Activated naive CD4-positive, alpha-beta T cell treated with anti-CD3 and anti-CD28 coated beads for 36 hours (primary cell): ENCODE measurements at regions not wholly inside any gene's neighbourhood (a gene's known extent, or its start where the extent isn't known, plus 50 kb on each side); places are given as distances from the start of the nearest gene placed in this dataset.

Experiments used
- CTCF ChIA-PET: fragments of 350-600 bp; sonication (Branson Sonifier 250); formaldehyde crosslinking; loops from one replicate; lab custom pipeline; 2021; ENCODE audit warnings: antibody characterized with exemption; lab: Charles Lee
- DNase-seq: peaks from one replicate; pipeline ENCODE4 v3.0.0-alpha.2; 2020
- H3K27ac Mint-ChIP-seq: one replicate; pipeline ENCODE4 v1.8.0; 2021; ENCODE audit warnings: mild to moderate bottlenecking, mixed read lengths
- H3K27me3 Mint-ChIP-seq: one replicate; pipeline ENCODE4 v1.8.0; 2021; ENCODE audit warnings: low read depth, mixed read lengths
- H3K36me3 Mint-ChIP-seq: one replicate; pipeline ENCODE4 v1.8.0; 2021; ENCODE audit warnings: low read depth, mixed read lengths
- H3K4me1 Mint-ChIP-seq: one replicate; pipeline ENCODE4 v1.8.0; 2021; ENCODE audit warnings: low read depth, mixed read lengths
- H3K4me3 Mint-ChIP-seq: one replicate; pipeline ENCODE4 v1.8.0; 2021; ENCODE audit warnings: mild to moderate bottlenecking, moderate library complexity, mixed read lengths
- H3K9me3 Mint-ChIP-seq: one replicate; pipeline ENCODE4 v1.8.0; 2021; ENCODE audit warnings: mixed read lengths
- intact Hi-C: fragments of 100-400 bp; cut with micrococcal nuclease; formaldehyde crosslinking; loops from one replicate; pipeline ENCODE4 v1.15.1; 2023

DNA sequence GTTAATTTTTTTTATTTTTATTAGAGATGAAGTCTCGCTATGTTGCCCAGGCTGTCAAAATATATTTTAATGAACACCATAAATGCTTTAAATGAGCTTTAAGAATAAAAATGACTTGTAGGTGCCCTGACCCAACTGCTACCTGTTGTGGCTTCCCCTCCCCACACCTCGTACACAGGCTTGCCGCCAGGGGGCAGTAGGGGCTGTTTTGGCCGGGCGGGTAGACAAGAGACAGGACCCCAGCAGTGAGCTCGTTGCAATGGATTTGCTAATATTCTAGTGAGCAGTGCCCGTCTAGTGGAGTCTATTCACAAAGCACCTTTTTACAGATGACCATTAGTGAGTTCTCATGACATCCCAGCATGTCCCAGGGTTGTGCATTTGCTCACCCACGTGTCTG lies 418.1 kb downstream of the OCA2 start:
- CTCF ChIA-PET = no interaction called here
- intact Hi-C loops = no loop called here
- H3K4me1 Mint-ChIP-seq = no peaks in the 10 kb centered on the region
- H3K9me3 Mint-ChIP-seq = no peaks in the 10 kb centered on the region
- peaks cover 4% of the 10 kb centered on the region for H3K27me3 Mint-ChIP-seq
- no peak for DNase-seq
- H3K4me3 Mint-ChIP-seq = no peak overlapping the region
- H3K27ac Mint-ChIP-seq = no peak overlapping the region
- H3K36me3 Mint-ChIP-seq = no peaks in the 10 kb centered on the region

DNA sequence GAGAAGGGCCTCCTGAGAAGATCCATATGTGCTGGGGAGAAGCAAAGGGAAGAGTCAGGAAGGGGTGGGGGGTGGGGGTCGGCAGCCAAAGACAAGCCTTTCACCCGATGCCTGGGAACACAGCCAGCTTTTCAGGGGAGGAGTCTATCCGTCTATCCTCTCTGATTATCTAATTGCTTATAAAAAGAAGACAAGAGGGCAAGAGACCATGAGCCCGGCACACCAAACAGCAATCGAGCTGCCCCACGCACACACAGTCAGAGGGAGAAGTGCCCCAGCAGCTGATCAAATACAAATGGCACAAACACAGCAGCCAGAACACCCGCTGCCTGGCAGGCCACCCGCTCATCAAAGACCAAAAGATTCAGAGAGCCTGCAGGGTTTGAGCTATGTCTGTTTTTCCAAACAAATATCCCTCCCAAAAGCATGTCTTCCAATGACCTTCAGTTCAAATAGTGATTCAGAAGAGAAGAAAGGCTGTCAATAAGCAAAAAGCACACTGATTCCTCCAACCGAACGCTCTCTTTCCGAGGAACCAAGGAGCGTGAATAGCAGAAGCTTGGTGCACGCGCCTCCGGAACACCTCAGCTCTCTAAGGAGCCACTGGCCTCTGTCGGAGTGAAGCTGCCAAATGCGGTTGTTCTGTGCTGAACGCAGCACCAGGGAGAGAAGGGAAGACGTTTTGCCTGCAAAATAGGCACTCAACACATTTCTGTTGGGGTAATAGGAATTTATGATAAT lies 419.2 kb downstream of the OCA2 start:
- Mint-ChIP-seq H3K27ac (no peak overlapping the region), H3K27me3 (peaks cover 4% of the 10 kb centered on the region), H3K4me3 (no peak overlapping the region), H3K9me3 (no peaks in the 10 kb centered on the region), H3K4me1 (no peaks in the 10 kb centered on the region), H3K36me3 (no peaks in the 10 kb centered on the region)
- CTCF ChIA-PET = no interaction called here
- intact Hi-C loops = no loop called here
- no peak for DNase-seq

DNA sequence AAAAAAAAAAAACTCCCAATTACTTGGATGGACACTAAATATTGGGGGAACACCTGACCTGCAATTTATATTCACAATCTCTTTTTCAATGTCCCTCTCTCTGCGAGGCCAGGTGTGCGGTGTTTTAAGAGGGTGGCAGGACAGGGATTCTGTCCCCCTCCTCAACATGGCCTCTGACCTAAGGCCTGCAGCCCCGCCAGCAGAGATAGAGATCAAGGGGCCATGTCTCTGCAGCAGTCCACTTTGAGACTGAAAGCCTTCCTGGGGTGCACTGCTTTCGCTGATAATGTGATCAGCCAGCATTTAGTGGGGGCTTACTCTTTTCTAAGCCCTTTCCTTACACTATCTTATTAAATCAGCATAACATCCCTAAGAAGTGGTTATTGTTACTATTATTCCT lies 419.9 kb downstream of the OCA2 start:
- CTCF ChIA-PET = no interaction called here
- H3K36me3 Mint-ChIP-seq = no peaks in the 10 kb centered on the region
- no peaks in the 10 kb centered on the region for H3K9me3 Mint-ChIP-seq
- H3K4me1 Mint-ChIP-seq = no peaks in the 10 kb centered on the region
- peaks cover 4% of the 10 kb centered on the region for H3K27me3 Mint-ChIP-seq
- no peak overlapping the region for H3K4me3 Mint-ChIP-seq
- H3K27ac Mint-ChIP-seq = no peak overlapping the region
- intact Hi-C loops = no loop called here
- no peak for DNase-seq

- intact Hi-C loops = no loop called here
- peaks cover 4% of the 10 kb centered on the region for H3K27me3 Mint-ChIP-seq
- CTCF ChIA-PET = no interaction called here
- no peak overlapping the region for H3K4me3 Mint-ChIP-seq
- no peaks in the 10 kb centered on the region for H3K9me3 Mint-ChIP-seq
- no peak overlapping the region for H3K27ac Mint-ChIP-seq
- H3K36me3 Mint-ChIP-seq = no peaks in the 10 kb centered on the region
- DNase-seq = no peak
- no peaks in the 10 kb centered on the region for H3K4me1 Mint-ChIP-seq
Measured at GRCh38 chr15:27677951-27678350, 421.2 kb downstream of the OCA2 start.

- Mint-ChIP-seq H3K4me1 (no peaks in the 10 kb centered on the region), H3K27me3 (peaks cover 4% of the 10 kb centered on the region), H3K9me3 (no peaks in the 10 kb centered on the region), H3K36me3 (no peaks in the 10 kb centered on the region), H3K27ac (no peak overlapping the region), H3K4me3 (no peak overlapping the region)
- CTCF ChIA-PET = no interaction called here
- DNase-seq = no peak
- intact Hi-C loops = no loop called here
Measured at GRCh38 chr15:27676647-27677046, 422.5 kb downstream of the OCA2 start.

DNA sequence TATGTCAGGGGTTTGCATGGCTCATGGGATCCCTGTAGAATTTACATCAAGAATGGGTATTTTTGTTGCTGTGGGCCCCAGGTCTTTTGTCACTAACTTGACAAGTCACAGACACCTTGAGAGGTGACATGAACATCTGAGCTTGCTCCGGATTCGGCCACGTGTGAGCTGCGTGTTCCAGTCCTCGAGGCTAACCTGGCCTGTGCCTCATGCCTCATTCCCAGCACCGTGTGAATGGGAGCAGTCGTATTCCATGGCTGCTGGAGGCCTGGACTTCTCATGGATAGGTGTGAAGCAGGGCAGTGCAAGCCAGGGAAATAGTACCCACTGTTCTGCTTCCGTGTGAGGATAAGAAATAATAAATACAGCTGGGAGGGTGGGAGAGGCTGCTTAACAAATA lies 423.5 kb downstream of the OCA2 start:
- DNase-seq = no peak
- H3K4me1 Mint-ChIP-seq = no peaks in the 10 kb centered on the region
- H3K27ac Mint-ChIP-seq = no peak overlapping the region
- H3K9me3 Mint-ChIP-seq = no peaks in the 10 kb centered on the region
- H3K27me3 Mint-ChIP-seq = peaks cover 4% of the 10 kb centered on the region
- H3K4me3 Mint-ChIP-seq = no peak overlapping the region
- H3K36me3 Mint-ChIP-seq = no peaks in the 10 kb centered on the region
- intact Hi-C loops = no loop called here
- CTCF ChIA-PET = no interaction called here

GRCh38 chr15:27674826-27675225 lies 424.3 kb downstream of the OCA2 start:
- no peaks in the 10 kb centered on the region for H3K4me1 Mint-ChIP-seq
- DNase-seq = no peak
- H3K4me3 Mint-ChIP-seq = no peak overlapping the region
- no peaks in the 10 kb centered on the region for H3K36me3 Mint-ChIP-seq
- CTCF ChIA-PET = no interaction called here
- H3K27me3 Mint-ChIP-seq = peaks cover 4% of the 10 kb centered on the region
- H3K9me3 Mint-ChIP-seq = no peaks in the 10 kb centered on the region
- intact Hi-C loops = no loop called here
- no peak overlapping the region for H3K27ac Mint-ChIP-seq

DNA sequence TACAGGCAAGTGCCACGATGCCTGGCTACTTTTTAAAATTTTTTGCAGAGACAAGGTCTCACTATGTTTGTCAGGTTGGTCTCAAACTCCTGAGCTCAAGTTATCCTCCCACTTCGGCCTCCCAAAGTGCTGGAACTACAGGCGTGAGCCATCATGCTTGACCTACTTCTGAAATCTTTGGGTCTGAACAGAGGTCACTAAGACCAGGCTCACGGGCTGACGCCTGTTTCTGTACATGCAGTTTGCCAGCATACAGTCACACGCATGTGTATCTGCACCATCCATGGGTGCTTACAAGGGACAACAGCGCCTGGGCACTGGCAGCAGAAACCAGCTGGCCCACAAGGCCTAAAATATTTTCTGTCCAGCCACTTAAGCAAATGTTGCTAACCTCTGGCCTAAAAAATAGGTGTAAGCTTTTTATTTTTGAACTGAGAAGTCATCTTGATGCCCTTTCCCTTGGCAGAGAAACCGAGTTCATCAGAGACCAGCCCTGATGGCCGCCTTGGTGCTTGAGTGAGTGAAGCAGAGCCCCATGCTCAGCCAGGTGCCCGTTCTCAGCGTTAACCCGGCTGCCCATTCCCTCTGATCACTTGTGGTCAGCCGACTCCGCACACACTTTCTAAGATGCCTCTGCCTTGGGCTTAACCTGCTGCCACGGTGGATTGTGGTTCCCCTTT lies 425.2 kb downstream of the OCA2 start:
- H3K36me3 Mint-ChIP-seq = no peaks in the 10 kb centered on the region
- peaks cover 4% of the 10 kb centered on the region for H3K27me3 Mint-ChIP-seq
- DNase-seq = no peak
- H3K9me3 Mint-ChIP-seq = no peaks in the 10 kb centered on the region
- no peaks in the 10 kb centered on the region for H3K4me1 Mint-ChIP-seq
- H3K27ac Mint-ChIP-seq = no peak overlapping the region
- intact Hi-C loops = no loop called here
- CTCF ChIA-PET = interaction anchor here (0.6 kb wide), 1 partner anchor 176 kb away, joined by 3 read pairs; no protein-coding TSS in a partner anchor
- H3K4me3 Mint-ChIP-seq = no peak overlapping the region

DNA sequence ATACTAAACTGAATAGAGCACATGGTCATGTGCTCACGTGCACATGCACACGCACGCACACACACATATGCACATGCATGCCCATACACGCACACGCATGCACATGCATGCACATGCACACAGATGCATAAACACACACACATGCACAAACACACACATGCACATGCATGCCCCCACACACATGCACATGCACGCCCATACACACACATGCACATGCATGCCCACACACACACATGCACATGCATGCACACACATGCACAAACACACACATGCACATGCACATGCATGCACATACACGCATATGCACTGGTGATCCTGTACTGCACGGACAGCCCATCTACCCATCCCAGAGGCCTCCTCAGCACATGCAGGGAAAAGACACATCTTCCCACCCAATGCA lies 426.6 kb downstream of the OCA2 start:
- intact Hi-C loops = no loop called here
- Mint-ChIP-seq H3K36me3 (no peaks in the 10 kb centered on the region), H3K4me1 (no peaks in the 10 kb centered on the region), H3K4me3 (no peak overlapping the region), H3K27me3 (no peaks in the 10 kb centered on the region), H3K27ac (no peak overlapping the region), H3K9me3 (no peaks in the 10 kb centered on the region)
- DNase-seq = no peak
- CTCF ChIA-PET = no interaction called here

DNA sequence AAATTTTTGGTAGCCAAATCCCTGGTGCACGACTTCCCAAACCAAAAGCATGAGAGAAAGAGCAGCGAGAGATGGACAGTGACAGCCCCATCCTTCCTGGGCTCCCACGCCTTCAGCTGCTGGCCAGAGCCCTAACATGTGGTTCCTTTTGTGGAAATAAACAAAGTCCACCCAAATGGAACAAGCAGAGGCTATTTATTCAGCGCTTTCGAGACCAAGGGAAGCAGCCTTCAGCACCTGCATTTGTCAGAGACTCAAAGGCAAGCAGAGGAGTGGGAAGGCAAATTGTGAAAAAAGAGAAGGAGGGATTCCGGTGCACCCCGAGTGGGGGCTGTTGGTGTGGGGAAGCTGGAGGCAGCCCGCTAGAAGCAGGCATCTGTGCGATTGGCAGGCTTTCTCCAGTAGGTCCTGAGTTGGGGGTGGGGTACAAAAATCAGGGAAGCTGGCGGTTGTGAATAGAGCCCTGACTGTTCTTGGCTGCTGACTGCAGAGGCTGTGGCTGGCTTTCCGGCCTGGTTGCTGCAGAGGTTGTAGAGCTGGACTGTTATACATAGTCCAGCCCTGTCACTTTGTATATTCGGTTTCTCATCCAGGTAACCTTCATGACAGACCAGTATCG lies 427.2 kb downstream of the OCA2 start:
- H3K9me3 Mint-ChIP-seq = no peaks in the 10 kb centered on the region
- no peaks in the 10 kb centered on the region for H3K36me3 Mint-ChIP-seq
- no peaks in the 10 kb centered on the region for H3K27me3 Mint-ChIP-seq
- no peak overlapping the region for H3K4me3 Mint-ChIP-seq
- intact Hi-C loops = no loop called here
- no peak for DNase-seq
- H3K4me1 Mint-ChIP-seq = no peaks in the 10 kb centered on the region
- no peak overlapping the region for H3K27ac Mint-ChIP-seq
- CTCF ChIA-PET = no interaction called here

- Mint-ChIP-seq H3K4me1 (no peaks in the 10 kb centered on the region), H3K4me3 (no peak overlapping the region), H3K9me3 (no peaks in the 10 kb centered on the region), H3K27ac (no peak overlapping the region), H3K36me3 (no peaks in the 10 kb centered on the region), H3K27me3 (no peaks in the 10 kb centered on the region)
- no peak for DNase-seq
- intact Hi-C loops = no loop called here
- CTCF ChIA-PET = no interaction called here
Measured at GRCh38 chr15:27670486-27671209, 428.5 kb downstream of the OCA2 start.

- H3K27ac Mint-ChIP-seq = no peak overlapping the region
- CTCF ChIA-PET = no interaction called here
- no peak overlapping the region for H3K4me3 Mint-ChIP-seq
- H3K9me3 Mint-ChIP-seq = no peaks in the 10 kb centered on the region
- no peak for DNase-seq
- intact Hi-C loops = no loop called here
- H3K36me3 Mint-ChIP-seq = no peaks in the 10 kb centered on the region
- H3K27me3 Mint-ChIP-seq = no peaks in the 10 kb centered on the region
- no peaks in the 10 kb centered on the region for H3K4me1 Mint-ChIP-seq
Measured at GRCh38 chr15:27669641-27670040, 429.5 kb downstream of the OCA2 start.
